A673 (cell line): ENCODE measurements at regions not wholly inside any gene's neighbourhood (a gene's known extent, or its start where the extent isn't known, plus 50 kb on each side); places are given as distances from the start of the nearest gene placed in this dataset.

ENCODE experiments used
- BruUV-seq: library from RNA; stranded (reverse); fragments of 400-500 nt; replicated peaks from 2 replicates; lab custom pipeline; 2021; lab: Mats Ljungman, UMichigan
- CTCF ChIA-PET: fragments of 300-600 bp; sonication (Branson Sonifier 250); formaldehyde crosslinking; loops from one replicate; lab custom pipeline; 2022; ENCODE audit warnings: antibody characterized with exemption; lab: Charles Lee
- POLR2A ChIA-PET: fragments of 300-600 bp; sonication (Branson Sonifier 250); formaldehyde crosslinking; loops from one replicate; lab custom pipeline; 2022; ENCODE audit warnings: antibody characterized with exemption; ENCODE audit not compliant: low non-redundant PET; lab: Charles Lee
- DNase-seq: peaks from one replicate; pipeline ENCODE4 v3.0.0-alpha.2; 2015; ENCODE audit warnings: low spot score
- H3K27ac ChIP-seq: fragments of 200-600 bp; sonication (generic); 2 replicates; pipeline ENCODE4 v1.5.1; 2016; ENCODE audit warnings: mixed run types, low read depth, mild to moderate bottlenecking, mixed read lengths, antibody characterized with exemption, low read length; ENCODE audit not compliant: poor library complexity, severe bottlenecking
- H3K27me3 ChIP-seq: fragments of 200-600 bp; sonication (generic); replicated peaks from 2 replicates; pipeline ENCODE4 v1.6.1; 2017; ENCODE audit warnings: mixed run types, low read depth, mild to moderate bottlenecking, mixed read lengths, antibody characterized with exemption, low read length; ENCODE audit not compliant: insufficient read depth, poor library complexity
- H3K36me3 ChIP-seq: fragments of 200-600 bp; sonication (generic); 2 replicates; pipeline ENCODE4 v1.6.1; 2016; ENCODE audit warnings: mixed run types, mild to moderate bottlenecking, mixed read lengths, antibody characterized with exemption, low read length; ENCODE audit not compliant: insufficient read depth, poor library complexity, severe bottlenecking
- H3K4me1 ChIP-seq: fragments of 200-600 bp; sonication (generic); 2 replicates; pipeline ENCODE4 v1.6.1; 2017; ENCODE audit warnings: mixed run types, mild to moderate bottlenecking, mixed read lengths, antibody characterized with exemption, low read length; ENCODE audit not compliant: insufficient read depth, poor library complexity, severe bottlenecking
- H3K4me3 ChIP-seq: fragments of 200-600 bp; sonication (generic); 2 replicates; pipeline ENCODE4 v1.5.1; 2016; ENCODE audit warnings: low read depth, mixed run types, mild to moderate bottlenecking, mixed read lengths, low read length; ENCODE audit not compliant: poor library complexity, severe bottlenecking
- H3K9me3 ChIP-seq: fragments of 200-600 bp; sonication (generic); 2 replicates; pipeline ENCODE4 v1.6.1; 2016; ENCODE audit warnings: mixed run types, low read depth, mild to moderate bottlenecking, mixed read lengths, antibody characterized with exemption, low read length; ENCODE audit not compliant: poor library complexity, severe bottlenecking
- CTCF ChIP-seq: fragments of 300-800, 200-600 bp; sonication (generic); conservative IDR thresholded peaks from 2 replicates; pipeline ENCODE4 v1.5.1; 2017; ENCODE audit warnings: low read depth, mild to moderate bottlenecking, antibody characterized with exemption, low read length, moderate library complexity, mixed read lengths
- EZH2 ChIP-seq: fragments of 200-600 bp; sonication (generic); IDR thresholded peaks from 2 replicates; pipeline ENCODE4 v1.6.1; 2017; ENCODE audit warnings: borderline replicate concordance, low read depth, mild to moderate bottlenecking, mixed read lengths, antibody characterized with exemption, low read length; ENCODE audit not compliant: poor library complexity, severe bottlenecking
- intact Hi-C: fragments of 100-400 bp; cut with micrococcal nuclease; formaldehyde crosslinking; loops from one replicate; pipeline ENCODE4 v1.10.0; 2022; ENCODE audit not compliant: unreplicated experiment

- H3K36me3 ChIP-seq = no peaks in the 10 kb centered on the region
- peak; percentile 90 for DNase-seq
- no peaks in the 10 kb centered on the region for H3K27me3 ChIP-seq
- H3K9me3 ChIP-seq = no peaks in the 10 kb centered on the region
- ChIA-PET CTCF (interaction anchor here (1.0 to 1.2 kb wide), 2 partner anchors 134 to 250 kb away, joined by 3 to 6 read pairs; no protein-coding TSS in a partner anchor), POLR2A (interaction anchor here (0.6 to 1.2 kb wide), 4 partner anchors 134 to 725 kb away, joined by 3 to 8 read pairs (median 4); no protein-coding TSS in a partner anchor)
- peak overlapping the region; percentile 96 for H3K27ac ChIP-seq
- intact Hi-C loops = loop anchor here (1.0 to 5.0 kb wide), 4 partner anchors 133 to 627 kb away; partner anchors contain the start of gene ZSWIM6
- H3K4me3 ChIP-seq = no peak overlapping the region
- no TSS peak for BruUV-seq
- peaks cover 45% of the 10 kb centered on the region for H3K4me1 ChIP-seq
- no peak for TF ChIP-seq CTCF
- TF ChIP-seq EZH2 = no peak
Observed at GRCh38 chr5:61683926-61684325, 351.9 kb downstream of the ZSWIM6 start.

DNA sequence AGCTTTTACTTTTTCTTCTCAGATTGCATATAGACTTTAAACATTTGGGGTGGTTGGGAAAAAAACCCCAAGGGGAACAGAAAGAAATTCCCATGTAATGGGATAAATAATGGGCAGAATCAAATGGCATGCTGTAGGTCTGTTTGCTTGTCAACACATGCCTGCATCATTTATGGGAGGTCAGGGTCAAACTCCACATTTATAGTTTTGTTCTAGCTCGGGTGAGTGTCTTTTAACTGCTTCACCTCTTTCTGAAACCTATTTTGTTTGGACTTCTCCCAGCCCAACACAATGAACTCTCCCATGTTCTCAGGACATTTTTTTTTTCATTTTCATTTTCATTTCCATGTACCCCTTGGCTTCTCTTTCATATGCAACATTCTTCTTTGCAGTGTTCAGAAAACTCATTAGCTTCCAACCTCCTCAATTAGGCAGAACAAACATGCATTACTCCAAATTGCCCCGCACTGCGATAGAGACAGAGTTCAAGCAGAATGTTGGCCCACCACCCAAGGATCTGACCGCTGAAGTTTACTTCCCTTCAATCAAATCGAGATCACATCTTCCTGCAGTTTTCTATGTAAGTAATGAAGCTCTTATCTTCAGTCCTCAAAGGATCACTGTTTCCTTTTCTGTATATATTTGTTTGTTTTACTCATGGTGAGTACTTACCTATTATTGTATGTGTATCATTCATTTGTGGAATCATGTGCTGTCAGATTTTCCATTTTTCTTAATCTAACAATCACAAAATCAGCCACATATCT is 354.6 kb downstream of the ZSWIM6 start:
- Histone ChIP-seq H3K27ac (peak overlapping the region; percentile 96), H3K27me3 (no peaks in the 10 kb centered on the region)
- CTCF ChIA-PET = no interaction called here

DNA sequence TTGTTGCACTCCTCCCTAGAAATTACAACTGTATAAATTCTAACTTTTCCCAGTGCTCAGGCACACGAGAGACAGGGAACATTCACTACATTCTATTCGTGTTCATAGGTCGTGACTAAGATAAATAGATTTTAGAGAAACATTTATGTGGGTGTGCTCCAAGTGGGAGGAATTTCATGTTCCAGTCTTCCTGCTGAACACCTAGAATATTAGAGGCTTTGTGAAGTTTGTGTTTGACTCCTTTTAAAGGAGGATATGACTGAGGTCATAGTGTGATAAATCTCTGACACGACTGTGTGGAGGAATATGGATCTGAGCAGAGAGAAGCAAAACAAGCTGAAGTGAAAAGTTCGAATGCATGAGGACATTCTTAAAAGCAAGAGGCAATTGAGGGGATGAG is 355.3 kb downstream of the ZSWIM6 start:
- no peaks in the 10 kb centered on the region for H3K27me3 ChIP-seq
- intact Hi-C loops = no loop called here
- TF ChIP-seq CTCF = no peak
- TF ChIP-seq EZH2 = no peak
- DNase-seq = no peak
- peaks cover 5% of the 10 kb centered on the region for H3K9me3 ChIP-seq
- POLR2A ChIA-PET = no interaction called here
- CTCF ChIA-PET = no interaction called here
- BruUV-seq = no TSS peak
- H3K27ac ChIP-seq = peak overlapping the region; percentile 96
- peaks cover 36% of the 10 kb centered on the region for H3K4me1 ChIP-seq
- no peaks in the 10 kb centered on the region for H3K36me3 ChIP-seq
- H3K4me3 ChIP-seq = no peak overlapping the region

More for the DNA sequence above, 354.6 kb downstream of the ZSWIM6 start:
- Histone ChIP-seq H3K4me3 (no peak overlapping the region), H3K4me1 (peaks cover 43% of the 10 kb centered on the region), H3K9me3 (no peaks in the 10 kb centered on the region), H3K36me3 (no peaks in the 10 kb centered on the region)
- no peak for DNase-seq
- POLR2A ChIA-PET = no interaction called here
- intact Hi-C loops = no loop called here
- TF ChIP-seq EZH2 (no peak), CTCF (no peak)
- BruUV-seq = no TSS peak
